Ishikawa (cell line): ENCODE measurements at regions not wholly inside any gene's neighbourhood (a gene's known extent, or its start where the extent isn't known, plus 50 kb on each side); places are given as distances from the start of the nearest gene placed in this dataset.

Experiments used
- CEBPB ChIP-seq: IDR thresholded peaks from 2 replicates; pipeline ENCODE4 v1.6.1; 2012
- CREB1 ChIP-seq: IDR thresholded peaks from 2 replicates; pipeline ENCODE4 v1.6.1; 2012; ENCODE audit warnings: low read depth
- EGR1 ChIP-seq: IDR thresholded peaks from 2 replicates; pipeline ENCODE4 v1.6.1; 2012
- EP300 ChIP-seq: IDR thresholded peaks from 2 replicates; pipeline ENCODE4 v1.6.1; 2012; ENCODE audit warnings: borderline replicate concordance
- FOXM1 ChIP-seq: IDR thresholded peaks from 2 replicates; pipeline ENCODE4 v1.6.1; 2012; ENCODE audit warnings: low read depth, borderline replicate concordance
- MAX ChIP-seq: IDR thresholded peaks from 2 replicates; pipeline ENCODE4 v1.6.1; 2012
- NFIC ChIP-seq: IDR thresholded peaks from 2 replicates; pipeline ENCODE4 v1.6.1; 2012
- RAD21 ChIP-seq: IDR thresholded peaks from 2 replicates; pipeline ENCODE4 v1.6.1; 2012; ENCODE audit warnings: low read depth
- REST ChIP-seq: IDR thresholded peaks from 2 replicates; pipeline ENCODE4 v1.6.1; 2012; ENCODE audit warnings: low read depth, mild to moderate bottlenecking
- TAF1 ChIP-seq: IDR thresholded peaks from 2 replicates; pipeline ENCODE4 v1.6.1; 2012; ENCODE audit warnings: low read depth, mild to moderate bottlenecking
- TCF12 ChIP-seq: IDR thresholded peaks from 2 replicates; pipeline ENCODE4 v1.6.1; 2012; ENCODE audit warnings: low read depth
- TEAD4 ChIP-seq: IDR thresholded peaks from 2 replicates; pipeline ENCODE4 v1.6.1; 2012
- USF1 ChIP-seq: IDR thresholded peaks from 2 replicates; pipeline ENCODE4 v1.6.1; 2012
- YY1 ChIP-seq: IDR thresholded peaks from 2 replicates; pipeline ENCODE4 v1.6.1; 2012; ENCODE audit warnings: low read depth
- ZBTB7A ChIP-seq: IDR thresholded peaks from 2 replicates; pipeline ENCODE4 v1.6.1; 2012; ENCODE audit warnings: low read depth

GRCh38 chr13:76397413-76397812 is 488.8 kb downstream of the KCTD12 start:
- TF ChIP-seq ZBTB7A (no peak), TEAD4 (no peak), NFIC (no peak), EP300 (no peak), MAX (no peak), TCF12 (no peak), YY1 (no peak), CREB1 (no peak), CEBPB (no peak), USF1 (no peak), EGR1 (no peak), REST (no peak), TAF1 (no peak), RAD21 (no peak), FOXM1 (no peak)

GRCh38 chr13:76389321-76389720 is 496.9 kb downstream of the KCTD12 start:
- TF ChIP-seq FOXM1 (no peak), CREB1 (no peak), TEAD4 (no peak), MAX (no peak), RAD21 (no peak)

DNA sequence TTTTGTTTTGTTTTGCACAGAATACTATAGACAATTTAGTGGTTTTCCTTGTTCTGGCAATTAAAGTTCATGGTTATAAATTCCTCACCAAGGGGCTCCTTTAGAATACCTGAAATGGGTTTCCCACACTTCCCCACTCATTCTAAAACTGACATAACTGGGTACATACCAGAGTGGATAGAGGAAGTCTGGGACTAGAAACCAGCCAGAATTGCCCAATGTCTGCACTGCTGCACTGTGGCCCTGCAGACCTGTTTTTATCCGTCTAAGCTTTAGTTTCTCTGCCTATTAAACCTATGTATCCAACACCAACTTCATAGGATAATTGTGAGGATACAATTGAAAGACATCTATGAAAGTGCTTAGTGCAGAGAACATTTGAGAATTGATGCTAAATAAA is 498.6 kb downstream of the KCTD12 start:
- TF ChIP-seq TCF12 (no peak), TEAD4 (no peak), REST (no peak), ZBTB7A (no peak), TAF1 (no peak), CREB1 (no peak), NFIC (no peak), CEBPB (no peak), FOXM1 (no peak), EP300 (no peak), RAD21 (no peak), EGR1 (no peak), USF1 (no peak), MAX (no peak), YY1 (no peak)

DNA sequence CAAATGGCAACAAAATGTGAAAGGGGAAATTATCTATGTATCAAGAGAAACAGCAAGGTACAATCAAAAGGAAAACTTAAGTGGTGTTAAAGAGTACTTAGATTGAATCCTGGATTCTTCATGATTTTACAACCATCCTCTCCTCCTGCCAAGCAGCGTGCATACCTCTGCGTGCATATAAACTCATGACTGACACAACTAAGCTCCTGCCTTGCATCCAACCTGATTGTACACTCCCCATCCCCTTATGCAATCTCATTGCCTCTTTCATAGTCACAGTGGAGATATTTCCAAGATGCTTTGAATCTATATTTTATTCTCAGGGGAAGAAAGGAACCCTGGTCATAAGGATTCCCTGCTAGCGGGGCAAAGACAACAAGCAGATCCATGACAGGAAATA is 499.9 kb downstream of the KCTD12 start:
- TF ChIP-seq EP300 (no peak), CEBPB (no peak), TAF1 (no peak), FOXM1 (no peak), TCF12 (no peak), EGR1 (no peak)

GRCh38 chr13:76385586-76385985 is 500.6 kb downstream of the KCTD12 start:
- no peak for TF ChIP-seq USF1
- TF ChIP-seq TAF1, result no peak
- no peak for TF ChIP-seq ZBTB7A
- no peak for TF ChIP-seq RAD21
- no peak for TF ChIP-seq MAX
- no peak for TF ChIP-seq FOXM1
- no peak for TF ChIP-seq YY1
- no peak for TF ChIP-seq TCF12
- no peak for TF ChIP-seq CEBPB
- TF ChIP-seq REST, result no peak
- TF ChIP-seq NFIC, result no peak
- no peak for TF ChIP-seq EGR1
- TF ChIP-seq TEAD4, result no peak
- no peak for TF ChIP-seq EP300
